ENCODE measurements at regions not wholly inside any gene's neighbourhood (a gene's known extent, or its start where the extent isn't known, plus 50 kb on each side); places are given as distances from the start of the nearest gene placed in this dataset.

DNA sequence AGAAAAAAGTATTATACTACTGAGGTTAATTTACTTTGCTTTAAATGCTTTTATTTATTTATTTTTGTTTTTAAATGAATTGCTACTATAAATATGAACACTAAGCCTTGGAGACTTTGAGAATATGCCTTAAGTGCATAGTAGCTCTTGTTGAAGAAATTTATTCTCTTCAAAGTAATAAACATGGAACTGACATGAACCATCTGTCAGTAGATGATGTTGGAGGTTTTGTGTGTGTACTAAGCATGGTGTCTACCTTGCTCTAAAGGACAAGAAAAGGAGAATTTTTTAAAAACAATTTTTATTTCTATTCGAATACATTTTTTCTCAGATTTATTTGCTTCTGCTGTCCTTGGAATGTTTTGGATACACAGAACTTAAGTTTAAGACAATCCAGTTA lies 81.1 kb upstream of the PDZRN3 start:
- no peak for FAIRE-seq
- DNase-seq (ENCODE audit: extremely low spot score, insufficient read length, low read depth): no peak

DNA sequence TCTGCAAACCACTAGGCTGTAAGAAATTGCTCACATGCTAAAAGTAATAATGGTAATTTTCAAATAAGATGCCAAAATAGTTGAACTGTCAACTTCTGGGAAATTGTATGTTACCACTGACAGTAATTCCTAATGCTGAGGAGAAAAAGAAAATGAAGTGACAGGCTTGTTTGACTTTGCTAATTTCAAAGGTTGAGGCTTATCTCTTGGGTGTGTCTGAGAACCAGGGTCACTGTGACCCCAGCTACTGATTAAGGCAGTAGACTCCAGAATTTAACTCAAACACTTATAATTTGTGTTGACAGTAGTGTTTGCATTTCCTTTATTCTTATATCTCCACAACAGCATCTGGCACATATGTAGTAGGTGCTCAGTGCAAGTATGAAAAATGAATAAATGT lies 74.6 kb upstream of the PDZRN3 start:
- DNase-seq (ENCODE audit: extremely low spot score, insufficient read length, low read depth) (no peak), FAIRE-seq (no peak)

DNA sequence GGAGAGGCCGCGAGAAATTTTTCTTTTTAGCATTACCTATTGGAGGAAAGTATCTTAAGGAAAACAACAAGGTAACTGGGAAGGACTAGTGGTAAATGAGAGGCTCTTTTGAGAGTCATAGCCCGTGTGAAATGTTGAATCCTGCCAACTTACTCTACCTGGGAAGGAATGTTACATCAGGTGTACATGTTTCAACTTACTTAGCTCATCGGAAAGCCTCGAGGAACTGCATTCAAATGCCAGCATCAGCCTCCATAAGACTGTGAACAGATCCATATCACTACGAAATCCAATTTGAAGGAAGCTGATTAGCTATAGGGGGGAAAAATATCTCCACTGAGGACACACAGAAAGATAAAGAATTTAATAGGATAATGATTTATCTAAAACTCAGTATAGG lies 72.3 kb upstream of the PDZRN3 start:
- DNase-seq (ENCODE audit: extremely low spot score, insufficient read length, low read depth) (no peak), FAIRE-seq (no peak)

DNA sequence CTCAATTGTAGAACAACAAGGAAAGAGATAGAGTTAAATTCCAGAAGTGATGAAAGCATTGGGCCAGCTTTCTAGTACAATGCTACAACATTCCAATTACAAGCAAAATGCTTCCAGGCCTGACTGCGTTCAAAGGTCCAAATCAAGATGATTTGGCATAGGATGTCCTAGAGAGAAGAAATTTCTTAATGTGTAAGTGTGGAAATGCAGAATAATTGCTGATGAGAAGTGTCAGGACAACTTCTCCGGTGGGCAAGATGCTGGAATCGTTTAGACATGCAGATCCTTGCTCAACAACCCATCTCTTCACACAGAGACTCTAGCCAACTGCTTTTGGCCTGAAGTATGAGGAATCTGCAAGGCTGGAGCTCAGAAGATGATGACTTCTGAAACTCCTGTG lies 71.1 kb upstream of the PDZRN3 start:
- FAIRE-seq (no peak), DNase-seq (ENCODE audit: extremely low spot score, insufficient read length, low read depth) (no peak)

DNA sequence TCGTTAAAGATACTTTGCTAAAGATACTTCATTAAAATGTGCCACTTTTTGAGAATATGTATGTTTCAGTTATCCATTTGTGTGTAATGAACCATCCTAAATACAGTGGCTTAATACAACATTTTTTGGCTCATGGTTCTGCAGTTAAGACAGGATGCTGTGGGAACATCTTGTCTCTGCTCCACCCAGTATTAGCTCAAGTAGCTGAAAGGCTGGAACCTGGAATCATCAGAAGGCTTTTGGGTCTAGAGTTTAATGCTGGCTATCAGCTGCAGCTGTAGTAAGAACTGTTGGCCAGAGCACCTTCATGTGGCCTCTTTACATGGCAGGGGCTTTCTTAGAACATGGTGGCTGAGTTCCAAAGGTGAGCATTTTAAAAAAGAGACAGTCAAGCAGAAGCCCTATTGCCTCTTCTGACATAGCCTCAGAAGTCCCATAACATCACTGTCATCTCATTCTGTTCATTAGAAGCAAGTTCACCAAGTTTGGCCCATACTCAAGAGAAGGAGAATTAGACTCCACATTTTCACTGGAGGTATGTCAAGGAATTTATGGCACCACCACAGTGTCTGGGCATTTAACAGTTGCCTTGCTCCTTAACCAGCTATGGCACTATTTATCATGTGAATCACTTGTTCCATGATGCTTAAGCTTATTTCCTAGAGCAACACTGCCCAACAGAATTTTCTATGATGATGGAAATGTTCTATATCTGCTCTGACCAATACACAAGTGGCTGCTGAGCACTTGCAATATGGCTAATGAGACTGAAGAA lies 70.4 kb upstream of the PDZRN3 start:
- DNase-seq (ENCODE audit: extremely low spot score, insufficient read length, low read depth) (no peak), FAIRE-seq (no peak)

DNA sequence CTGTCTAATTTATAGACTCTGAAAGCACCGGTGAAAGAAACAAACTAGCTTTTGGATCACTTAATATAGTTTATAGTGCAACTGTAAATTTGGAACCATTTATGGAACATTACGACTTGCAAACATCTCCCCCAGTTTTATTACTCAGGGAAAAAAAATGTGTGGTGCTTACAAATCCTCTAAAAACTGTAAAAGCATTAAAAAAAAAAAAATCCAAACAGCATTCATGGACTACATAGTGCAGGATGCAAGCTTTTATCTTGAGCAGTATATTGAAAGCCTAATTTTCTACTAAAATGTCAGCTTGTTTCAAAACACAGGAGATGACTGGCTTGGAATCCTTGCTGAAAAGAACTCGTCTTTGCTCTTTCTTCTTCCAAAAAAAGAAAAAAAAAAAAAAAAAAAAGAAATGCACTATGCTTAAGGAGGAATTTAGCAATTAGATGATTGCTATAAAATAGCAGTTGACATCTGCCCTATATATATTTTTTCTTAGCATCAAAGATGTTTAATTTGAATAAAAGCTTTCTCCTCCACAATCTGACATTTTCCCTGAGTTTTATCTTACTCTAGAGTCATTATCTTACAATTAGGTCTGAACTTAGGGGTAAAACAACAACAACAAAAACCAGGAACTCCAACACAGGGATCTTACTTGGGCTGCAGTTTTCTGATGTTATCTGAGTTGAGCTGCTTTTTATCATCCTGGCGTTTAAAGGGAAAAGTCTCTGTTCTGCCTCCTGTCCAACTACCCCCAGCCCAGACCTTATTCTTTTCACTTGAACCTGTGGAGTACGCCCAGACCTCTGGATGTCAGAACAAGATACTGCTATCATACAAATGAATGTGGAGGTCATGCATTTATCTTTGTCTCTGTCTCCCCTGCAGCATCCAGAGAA lies 62.6 kb upstream of the PDZRN3 start:
- no peak for DNase-seq (ENCODE audit: extremely low spot score, insufficient read length, low read depth)
- no peak for FAIRE-seq

DNA sequence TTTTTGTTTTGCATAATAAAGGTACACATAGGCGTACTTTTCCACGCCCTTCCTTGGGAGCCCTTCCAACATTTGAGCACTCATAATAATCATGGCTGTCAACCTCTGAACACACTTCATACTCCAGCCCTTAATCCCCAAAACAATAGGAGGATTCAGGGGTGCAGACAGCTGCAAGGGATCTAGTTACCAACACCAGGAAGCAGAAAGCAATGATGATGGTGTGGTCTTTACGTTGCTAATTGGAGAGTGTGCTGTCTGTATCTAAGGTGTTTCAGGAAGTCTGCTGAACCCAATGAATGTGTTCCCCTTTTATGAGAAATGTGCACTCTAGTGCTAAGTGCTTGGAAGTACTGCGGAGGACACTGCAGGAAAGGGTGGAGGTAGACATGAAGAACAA lies 60.3 kb upstream of the PDZRN3 start:
- no peak for FAIRE-seq
- no peak for DNase-seq (ENCODE audit: extremely low spot score, insufficient read length, low read depth)

DNA sequence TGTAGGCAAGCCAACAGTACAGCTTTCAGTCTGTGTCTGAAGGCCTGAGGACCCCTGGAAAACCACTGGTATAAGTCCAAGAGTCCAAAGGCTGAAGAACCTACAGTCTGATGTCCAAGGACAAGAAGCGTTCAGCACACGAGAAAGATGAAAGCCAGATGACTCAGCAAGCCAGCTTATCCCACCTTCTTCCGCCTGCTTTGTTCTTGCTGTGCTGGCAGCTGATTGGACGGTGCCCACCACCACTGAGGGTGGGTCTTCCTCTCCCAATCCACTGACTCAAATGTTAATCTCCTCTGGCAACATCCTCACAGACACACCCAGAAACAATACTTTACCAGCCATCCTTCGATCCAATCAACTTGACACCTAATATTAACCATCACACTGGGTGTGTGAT lies 59.0 kb upstream of the PDZRN3 start:
- no peak for FAIRE-seq
- DNase-seq (ENCODE audit: extremely low spot score, insufficient read length, low read depth): no peak

DNA sequence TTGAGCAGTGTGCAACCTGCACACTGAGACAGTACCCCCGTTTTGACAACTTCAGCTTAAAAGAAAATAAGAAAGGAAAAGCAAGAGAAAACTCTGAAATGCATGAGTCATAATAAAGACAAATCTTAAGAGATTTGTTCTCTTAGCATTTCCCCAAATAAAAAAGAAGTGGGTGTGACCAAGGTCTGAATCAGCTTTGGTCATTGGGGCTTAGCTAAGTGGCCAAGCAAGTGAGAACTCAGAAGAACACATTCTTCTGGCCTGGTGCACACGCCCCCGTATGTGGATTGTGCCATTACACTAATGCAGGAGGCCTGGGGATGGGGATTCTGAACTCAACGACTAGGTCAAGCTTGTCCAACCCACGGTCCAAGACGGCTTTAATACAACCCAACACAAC lies 56.9 kb upstream of the PDZRN3 start:
- DNase-seq (ENCODE audit: extremely low spot score, insufficient read length, low read depth) (no peak), FAIRE-seq (no peak)

DNA sequence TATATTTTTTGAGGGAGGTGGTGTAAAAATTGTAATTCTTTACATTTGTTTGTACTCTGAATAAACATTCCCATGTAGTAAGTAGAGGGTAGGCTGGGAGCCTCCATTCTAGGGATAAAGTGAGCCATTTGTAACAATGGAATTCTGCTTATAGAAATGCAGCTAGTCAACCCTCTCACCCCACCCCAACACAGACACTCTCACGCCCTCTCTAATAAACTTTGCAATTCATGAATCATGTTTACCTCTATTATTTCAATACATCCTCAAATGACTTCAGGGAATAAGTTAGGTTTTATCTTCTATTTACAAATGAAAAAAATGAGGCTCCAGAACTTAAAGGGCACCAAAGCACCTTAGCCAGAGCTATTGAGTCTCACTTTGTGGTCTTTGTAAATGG lies 56.5 kb upstream of the PDZRN3 start:
- FAIRE-seq (no peak), DNase-seq (ENCODE audit: extremely low spot score, insufficient read length, low read depth) (no peak)

DNA sequence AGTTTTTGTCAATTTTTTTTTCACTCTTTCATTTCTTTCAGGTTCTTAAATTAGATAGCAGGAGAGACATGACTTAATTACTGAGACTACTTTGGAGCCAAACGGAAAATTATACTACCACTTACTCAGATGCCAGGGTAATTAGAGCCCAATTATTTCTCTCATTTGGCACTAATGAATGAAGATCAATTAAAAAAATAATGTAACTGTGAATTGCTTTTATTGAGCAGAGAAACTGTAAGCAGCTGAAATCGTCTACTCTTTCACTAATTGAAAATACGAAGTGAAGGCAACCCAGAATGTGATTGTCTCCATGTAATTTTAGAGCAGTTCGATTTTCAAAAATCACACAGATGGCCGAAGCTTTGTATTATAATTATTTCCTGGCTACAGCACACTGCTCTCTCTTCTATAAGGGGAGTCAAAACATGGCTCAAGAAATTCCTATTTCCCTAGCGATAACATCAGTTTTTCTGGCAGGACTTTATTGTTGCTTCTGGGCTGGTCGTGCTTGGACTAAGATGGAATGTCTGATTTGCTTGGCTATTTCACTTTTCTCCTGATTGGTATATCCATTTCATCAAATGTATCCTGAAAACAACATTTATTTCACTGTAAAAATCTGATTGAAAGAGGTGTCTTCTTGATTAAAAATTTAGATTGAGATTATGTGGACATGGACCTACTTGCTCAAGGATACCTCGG lies 55.8 kb upstream of the PDZRN3 start:
- FAIRE-seq: no peak
- no peak for DNase-seq (ENCODE audit: extremely low spot score, insufficient read length, low read depth)

DNA sequence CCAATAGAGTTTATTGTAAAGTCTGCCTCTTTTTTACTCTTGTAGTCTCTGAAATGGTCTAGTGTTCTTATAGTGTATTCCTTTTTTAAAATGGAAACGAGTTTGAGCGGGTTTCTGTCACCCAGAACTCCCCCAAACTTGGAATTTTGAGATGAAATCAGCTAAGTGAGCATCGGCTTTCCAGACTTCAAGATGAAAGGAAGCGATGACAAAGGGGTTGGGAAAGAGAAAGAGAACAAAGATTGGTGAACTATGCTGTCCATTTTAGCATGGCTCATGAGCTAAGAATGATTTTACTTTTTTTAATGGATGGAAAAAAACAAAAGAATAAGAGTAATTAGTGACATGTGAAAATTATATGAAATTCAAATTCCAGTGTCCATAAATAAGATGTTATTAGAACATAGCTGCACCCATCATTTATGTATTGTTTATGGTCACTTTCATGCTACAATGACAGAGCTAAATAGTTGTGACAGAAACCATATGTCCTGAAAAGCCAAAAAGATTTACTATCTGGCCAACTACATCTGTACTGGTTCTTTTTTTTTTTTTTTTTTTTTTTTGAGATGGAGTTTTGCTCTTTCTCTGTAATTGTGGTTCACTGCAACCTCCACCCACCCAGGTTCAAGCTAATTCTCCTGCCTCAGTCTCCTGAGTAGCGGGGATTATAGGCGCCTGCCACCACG lies 52.7 kb upstream of the PDZRN3 start:
- DNase-seq (ENCODE audit: extremely low spot score, insufficient read length, low read depth): no peak
- FAIRE-seq: no peak
